K562 (cell line): ENCODE measurements at regions not wholly inside any gene's neighbourhood (a gene's known extent, or its start where the extent isn't known, plus 50 kb on each side); places are given as distances from the start of the nearest gene placed in this dataset.

Experiments
- ATAC-seq: fragments of 200-7000 bp; cut with Tn5 transposase; 3 replicates; pipeline ENCODE4 v1.9.1; 2020; ENCODE audit warnings: moderate library complexity
- BruUV-seq: library from RNA; stranded (reverse); fragments of 400-500 nt; replicated peaks from 2 replicates; lab custom pipeline; 2021; lab: Mats Ljungman, UMichigan
- CTCF ChIA-PET: fragments of 300-600 bp; formaldehyde crosslinking; extraction: SDS; loops from one replicate; lab custom pipeline; 2021; ENCODE audit warnings: low intra/inter-chr PET ratio; lab: Yijun Ruan, JAX
- POLR2A ChIA-PET: fragments of 300-600, 350-650 bp; sonication (Branson Sonifier 250); formaldehyde crosslinking; extraction: SDS; loops from one replicate; lab custom pipeline; 2021; ENCODE audit warnings: antibody characterized with exemption, inconsistent platforms; lab: Yijun Ruan, JAX
- DNase-seq, 4 experiments: peaks; one replicate each; pipeline versions ENCODE4 v3.0.0 to v3.0.0-alpha.2; 2011 to 2018; ENCODE audit warnings: low spot score in 3 of 4, mixed read lengths in 3 of 4; ENCODE audit errors: extremely low read depth in 1 of 4
- FAIRE-seq: peaks from 2 replicates; lab custom pipeline; 2011; peaks lifted over from hg19 to GRCh38; lab: Jason Lieb, UNC
- H2AFZ ChIP-seq: 2 replicates; pipeline ENCODE4 v1.6.0; 2011; ENCODE audit warnings: low read depth, low read length, control low read depth, inconsistent platforms
- H3K27ac ChIP-seq: fragments of 200-600 bp; 3 replicates; pipeline ENCODE4 v1.8.0; 2011; ENCODE audit warnings: low read depth, mild to moderate bottlenecking, control low read depth, inconsistent platforms, low read length, moderate library complexity, mixed read lengths; ENCODE audit errors: extremely low read depth
- H3K27me3 ChIP-seq, 2 experiments: fragments of 300-600 bp in 1 of 2; 2 replicates in 1 of 2; 3 replicates in 1 of 2; pipeline versions ENCODE4 v1.6.0 to v1.8.0; 2011; ENCODE audit warnings: inconsistent platforms in 2 of 2, low read length in 2 of 2, mild to moderate bottlenecking in 1 of 2, mixed read lengths in 1 of 2, moderate library complexity in 1 of 2; ENCODE audit not compliant: control insufficient read depth in 2 of 2, insufficient read depth in 2 of 2
- H3K36me3 ChIP-seq: fragments of 300-600 bp; 3 replicates; pipeline ENCODE4 v1.8.0; 2011; ENCODE audit warnings: mild to moderate bottlenecking, low read length, inconsistent platforms; ENCODE audit not compliant: control insufficient read depth, insufficient read depth
- H3K4me1 ChIP-seq, 2 experiments: fragments of 200-600 bp in 1 of 2; replicated peaks in 1 of 2; 2 replicates in 1 of 2; 3 replicates in 1 of 2; pipeline versions ENCODE4 v1.5.1 to v1.8.0; 2011; ENCODE audit warnings: inconsistent platforms in 2 of 2, low read length in 2 of 2, mild to moderate bottlenecking in 1 of 2, mixed read lengths in 1 of 2, moderate library complexity in 1 of 2; ENCODE audit not compliant: control insufficient read depth in 2 of 2, insufficient read depth in 2 of 2
- H3K4me2 ChIP-seq: 2 replicates; pipeline ENCODE4 v1.6.1; 2011; ENCODE audit warnings: low read length, control low read depth, inconsistent platforms, mixed read lengths; ENCODE audit not compliant: insufficient read depth
- H3K4me3 ChIP-seq: fragments of 200-600 bp; sonication (generic), shearing (Covaris generic); 2 replicates; pipeline ENCODE4 v1.5.1; 2016; ENCODE audit warnings: control low read depth, inconsistent platforms
- H3K79me2 ChIP-seq: fragments of 200-600 bp; 3 replicates; pipeline ENCODE4 v1.8.0; 2011; ENCODE audit warnings: low read length, inconsistent platforms; ENCODE audit not compliant: control insufficient read depth, insufficient read depth
- H3K9ac ChIP-seq, 2 experiments: 2 replicates each; pipeline versions ENCODE4 v1.6.0 to v1.6.1; 2011; ENCODE audit warnings: low read depth in 2 of 2, low read length in 2 of 2, control low read depth in 1 of 2, inconsistent platforms in 1 of 2, mild to moderate bottlenecking in 1 of 2, mixed read lengths in 1 of 2; ENCODE audit not compliant: insufficient read depth in 1 of 2
- H3K9me1 ChIP-seq: one replicate; pipeline ENCODE4 v1.6.0; 2011; ENCODE audit warnings: inconsistent platforms, mild to moderate bottlenecking, low read length, moderate library complexity; ENCODE audit not compliant: control insufficient read depth, insufficient read depth
- H3K9me3 ChIP-seq: replicated peaks from 2 replicates; pipeline ENCODE4 v1.5.1; 2011; ENCODE audit warnings: low read depth, low read length, inconsistent platforms; ENCODE audit not compliant: control insufficient read depth, insufficient read depth
- H4K20me1 ChIP-seq: replicated peaks from 2 replicates; pipeline ENCODE4 v1.6.1; 2011; ENCODE audit warnings: low read length, inconsistent platforms, mixed read lengths; ENCODE audit not compliant: control insufficient read depth, insufficient read depth
- CREB3 ChIP-seq: fragments of 450-650 bp; conservative IDR thresholded peaks from 2 replicates; pipeline ENCODE4 v1.6.1; 2016; ENCODE audit warnings: missing genetic modification characterization, low read depth, mild to moderate bottlenecking, missing compliant biosample characterization, moderate library complexity
- CREM ChIP-seq: IDR thresholded peaks from 2 replicates; pipeline ENCODE4 v1.6.1; 2014; ENCODE audit warnings: antibody characterized with exemption, low read depth
- ETS2 ChIP-seq: IDR thresholded peaks from 2 replicates; pipeline ENCODE4 v1.6.1; 2016; ENCODE audit warnings: borderline replicate concordance, missing genetic modification characterization, mild to moderate bottlenecking, moderate library complexity, missing compliant biosample characterization; ENCODE audit not compliant: poor library complexity, severe bottlenecking
- HDGF ChIP-seq: fragments of 450-650 bp; IDR thresholded peaks from 2 replicates; pipeline ENCODE4 v1.6.1; 2016
- KLF16 ChIP-seq: IDR thresholded peaks from 2 replicates; pipeline ENCODE4 v1.6.1; 2016; ENCODE audit warnings: antibody characterized with exemption
- MCM5 ChIP-seq: fragments of 450-650 bp; IDR thresholded peaks from 2 replicates; pipeline ENCODE4 v1.6.1; 2016; ENCODE audit warnings: low read depth
- MECOM ChIP-seq: fragments of 250-450 bp; sonication (Bioruptor Pico); IDR thresholded peaks from 2 replicates; pipeline ENCODE4 v1.8.0; 2022; ENCODE audit warnings: inconsistent platforms
- PATZ1 ChIP-seq: fragments of 250-450 bp; sonication (Bioruptor Pico); IDR thresholded peaks from 2 replicates; pipeline ENCODE4 v1.5.0; 2020; ENCODE audit warnings: mild to moderate bottlenecking, borderline replicate concordance
- PCBP1 ChIP-seq: fragments of 200-400 bp; formaldehyde crosslinking; IDR thresholded peaks from 2 replicates; pipeline ENCODE4 v1.6.1; 2018; ENCODE audit warnings: mild to moderate bottlenecking, low read depth, low read length; ENCODE audit not compliant: poor library complexity, severe bottlenecking
- ZNF143 ChIP-seq: sonication (generic); formaldehyde crosslinking; IDR thresholded peaks from 2 replicates; pipeline ENCODE4 v1.9.0; 2022; ENCODE audit warnings: mild to moderate bottlenecking, missing genetic modification reagents
- ZNF780A ChIP-seq: fragments of 250-450 bp; sonication (Bioruptor Pico); IDR thresholded peaks from 2 replicates; pipeline ENCODE4 v1.5.0; 2021; ENCODE audit warnings: mild to moderate bottlenecking
- WGBS: fragments of 100-300 bp; shearing (Covaris generic); methylation state at CpG from one replicate; pipeline ENCODE4 v1.1.6; 2016; ENCODE audit warnings: low coverage, mixed read lengths; ENCODE audit not compliant: insufficient coverage; ENCODE audit errors: missing lambda C conversion rate; 5-methylcytosine and 5-hydroxymethylcytosine counted together
- in situ Hi-C: fragments of 300-500 bp; cut with MboI; formaldehyde crosslinking; loops from 4 replicates; pipeline ENCODE4 v1.15.0; 2018; ENCODE audit warnings: inconsistent platforms, mixed read lengths
- intact Hi-C: fragments of 100-400 bp; cut with micrococcal nuclease; formaldehyde crosslinking; loops from 2 replicates; pipeline ENCODE4 v1.14.2; 2022

- in situ Hi-C loops = no loop called here
- BruUV-seq = no TSS peak
- CTCF ChIA-PET = no interaction called here
- Histone ChIP-seq H3K9me3 (0 out of 2 replicates have a peak, but pooled peaks cover 3% of the 10 kb centered on the region), H3K9ac (no peak overlapping the region), H3K27ac (no peak overlapping the region), H3K36me3 (no peaks in the 10 kb centered on the region), H3K4me2 (no peak overlapping the region), H3K9me1 (no peaks in the 10 kb centered on the region), H3K79me2 (no peaks in the 10 kb centered on the region)
- WGBS = 20% methylated on average over 2 of the region's 2 CpGs
- POLR2A ChIA-PET = interaction anchor here (1.1 kb wide), 1 partner anchor 202 kb away, joined by 3 read pairs; no protein-coding TSS in a partner anchor
- TF ChIP-seq MECOM (CRISPR knock-in tag) (no peak), KLF16 (no peak)
- TF ChIP-seq, all 486 proteins: peak for 0
- ATAC-seq (no peak), FAIRE-seq (no peak), DNase-seq (no peak)
- Histone ChIP-seq H3K4me1 (peaks cover 0 to 6% of the 10 kb centered on the region in 2 experiments; a peak in 2 of 5 replicates), H3K4me3 (no peak overlapping the region), H2AFZ (no peak overlapping the region), H3K27me3 (no peaks in the 10 kb centered on the region), H4K20me1 (no peaks in the 10 kb centered on the region)
- intact Hi-C loops = no loop called here
Observed at GRCh38 chrX:40283981-40284380, 186.2 kb upstream of the BCOR start.

GRCh38 chrX:40282946-40283660 is 185.3 kb upstream of the BCOR start:
- Histone ChIP-seq H3K27me3 (peaks cover 0 to 4% of the 10 kb centered on the region in 2 experiments; a peak in 1 of 5 replicates), H4K20me1 (no peaks in the 10 kb centered on the region), H3K4me2 (no peak overlapping the region), H3K4me1 (peaks cover 0 to 6% of the 10 kb centered on the region in 2 experiments; a peak in 3 of 5 replicates), H3K27ac (no peak overlapping the region), H3K4me3 (no peak overlapping the region), H2AFZ (no peak overlapping the region), H3K9ac (no peak overlapping the region), H3K36me3 (no peaks in the 10 kb centered on the region), H3K9me3 (0 out of 2 replicates have a peak, but pooled peaks cover 3% of the 10 kb centered on the region), H3K9me1 (no peaks in the 10 kb centered on the region), H3K79me2 (no peaks in the 10 kb centered on the region)
- FAIRE-seq (no peak), ATAC-seq (no peak), DNase-seq (no peak)
- BruUV-seq = no TSS peak
- intact Hi-C loops (no loop called here), in situ Hi-C loops (no loop called here)
- TF ChIP-seq MCM5 (no peak), ZNF143 (CRISPR knock-in tag) (no peak), PATZ1 (no peak), HDGF (no peak), CREM (no peak), ETS2 (no peak), PCBP1 (no peak), ZNF780A (CRISPR knock-in tag) (no peak), CREB3 (tag) (no peak)
- WGBS = 33% methylated on average over 6 of the region's 10 CpGs
- POLR2A ChIA-PET = interaction anchor here (0.5 to 0.6 kb wide), 3 partner anchors 7 to 910 kb away, joined by 3 read pairs; no protein-coding TSS in a partner anchor
- CTCF ChIA-PET = no interaction called here
